Left ventricle myocardium inferior (tissue), 1 donor: ENCODE measurements at regions not wholly inside any gene's neighbourhood (a gene's known extent, or its start where the extent isn't known, plus 50 kb on each side); places are given as distances from the start of the nearest gene placed in this dataset.

Experiments used
- DNase-seq: peaks from one replicate; pipeline ENCODE4 v3.0.0-alpha.2; 2020
- H3K27ac ChIP-seq: fragments of 200-600 bp; replicated peaks from 2 replicates; pipeline ENCODE4 v1.8.0; 2021
- H3K27me3 ChIP-seq: fragments of 200-600 bp; 2 replicates; pipeline ENCODE4 v1.8.0; 2021; ENCODE audit warnings: low read depth
- H3K36me3 ChIP-seq: fragments of 200-600 bp; 2 replicates; pipeline ENCODE4 v1.8.0; 2021
- H3K4me1 ChIP-seq: fragments of 200-600 bp; 2 replicates; pipeline ENCODE4 v1.8.0; 2021
- H3K4me3 ChIP-seq: fragments of 200-600 bp; 2 replicates; pipeline ENCODE4 v1.8.0; 2021; ENCODE audit warnings: mild to moderate bottlenecking, moderate library complexity
- H3K9me3 ChIP-seq: fragments of 200-600 bp; replicated peaks from 2 replicates; pipeline ENCODE4 v1.8.0; 2021
- intact Hi-C: fragments of 100-400 bp; cut with micrococcal nuclease; formaldehyde crosslinking; loops from one replicate; pipeline ENCODE4 v1.11.0; 2022
- TF ChIP-seq, protein P1 (sequence below): fragments of 200-600 bp; IDR thresholded peaks from 2 replicates; pipeline ENCODE4 v1.8.0; 2021; ENCODE audit warnings: antibody characterized with exemption, mild to moderate bottlenecking, borderline replicate concordance
- donor health status: DM: no; HTN: yes; CAD: no; lungs with severe emphysema.

DNA sequence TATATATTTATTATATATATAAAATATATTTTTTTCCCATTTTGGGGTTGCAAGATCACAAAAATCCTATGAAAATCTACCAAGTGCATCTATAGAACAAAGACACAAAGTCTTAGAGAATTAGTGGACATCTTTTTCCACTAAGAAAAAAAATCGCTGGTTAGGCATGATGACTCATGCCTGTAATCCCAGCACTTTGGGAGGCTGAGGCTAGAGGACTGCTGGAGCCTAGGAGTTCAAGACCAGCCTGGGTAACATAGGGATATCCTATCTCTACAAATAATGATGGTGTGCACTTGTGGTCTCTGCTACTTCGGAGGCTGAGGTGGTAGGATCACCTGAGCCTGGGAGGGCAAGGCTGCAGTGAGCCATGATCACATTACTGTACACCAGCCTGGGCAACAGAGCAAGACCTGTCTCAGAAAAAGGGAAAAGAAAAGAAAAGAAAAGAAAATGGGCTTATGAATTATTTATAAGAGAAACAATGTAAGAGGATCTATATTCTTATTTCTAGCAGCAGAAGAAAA, 185.1 kb upstream of the PSMD7 start:
- H3K36me3 ChIP-seq: no peaks in the 10 kb centered on the region
- no peak overlapping the region for H3K27ac ChIP-seq
- H3K27me3 ChIP-seq: no peaks in the 10 kb centered on the region
- intact Hi-C loops: no loop called here
- no peaks in the 10 kb centered on the region for H3K4me1 ChIP-seq
- DNase-seq: no peak
- no peak overlapping the region for H3K4me3 ChIP-seq
- TF ChIP-seq, protein P1, sequence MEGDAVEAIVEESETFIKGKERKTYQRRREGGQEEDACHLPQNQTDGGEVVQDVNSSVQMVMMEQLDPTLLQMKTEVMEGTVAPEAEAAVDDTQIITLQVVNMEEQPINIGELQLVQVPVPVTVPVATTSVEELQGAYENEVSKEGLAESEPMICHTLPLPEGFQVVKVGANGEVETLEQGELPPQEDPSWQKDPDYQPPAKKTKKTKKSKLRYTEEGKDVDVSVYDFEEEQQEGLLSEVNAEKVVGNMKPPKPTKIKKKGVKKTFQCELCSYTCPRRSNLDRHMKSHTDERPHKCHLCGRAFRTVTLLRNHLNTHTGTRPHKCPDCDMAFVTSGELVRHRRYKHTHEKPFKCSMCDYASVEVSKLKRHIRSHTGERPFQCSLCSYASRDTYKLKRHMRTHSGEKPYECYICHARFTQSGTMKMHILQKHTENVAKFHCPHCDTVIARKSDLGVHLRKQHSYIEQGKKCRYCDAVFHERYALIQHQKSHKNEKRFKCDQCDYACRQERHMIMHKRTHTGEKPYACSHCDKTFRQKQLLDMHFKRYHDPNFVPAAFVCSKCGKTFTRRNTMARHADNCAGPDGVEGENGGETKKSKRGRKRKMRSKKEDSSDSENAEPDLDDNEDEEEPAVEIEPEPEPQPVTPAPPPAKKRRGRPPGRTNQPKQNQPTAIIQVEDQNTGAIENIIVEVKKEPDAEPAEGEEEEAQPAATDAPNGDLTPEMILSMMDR: no peak
- H3K9me3 ChIP-seq: no peaks in the 10 kb centered on the region

DNA sequence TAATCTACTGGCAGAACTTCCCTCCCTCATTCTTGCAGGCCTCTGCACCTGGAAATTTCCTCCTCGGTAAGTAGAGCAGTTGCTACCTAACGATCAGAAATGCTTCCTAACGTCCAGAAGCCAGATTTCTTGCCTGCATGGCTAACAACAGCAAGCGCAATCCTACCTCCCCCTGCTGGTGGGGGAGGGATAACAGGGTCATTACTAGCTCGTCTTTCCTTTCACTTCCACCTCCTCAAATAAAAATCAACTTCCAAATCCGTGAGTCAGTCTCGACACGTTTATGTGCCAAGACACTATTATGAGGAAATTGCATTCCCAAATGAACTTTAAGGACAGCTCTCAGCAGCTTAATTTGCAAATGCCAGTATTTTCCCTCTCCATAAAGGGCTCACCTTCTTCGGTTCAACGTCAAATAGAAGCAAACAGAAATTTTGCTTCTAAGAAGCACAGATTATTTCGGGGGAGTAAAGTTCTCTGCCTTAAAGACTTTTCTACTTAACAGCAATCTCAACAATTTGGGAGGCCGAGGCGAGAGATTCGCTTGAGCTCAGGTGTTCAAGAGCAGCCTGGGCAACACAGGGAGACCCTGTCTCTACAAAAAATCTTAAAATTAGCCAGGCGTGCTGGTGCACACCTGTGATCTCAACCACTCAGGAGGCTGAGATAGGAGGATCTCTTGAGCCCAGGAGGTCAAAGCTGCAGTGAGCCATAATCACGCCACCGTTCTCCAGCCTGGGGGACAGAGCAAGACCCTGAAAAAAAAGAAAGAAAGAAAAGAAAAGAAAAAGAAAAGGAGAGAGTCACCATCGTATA, 188.6 kb upstream of the PSMD7 start:
- TF ChIP-seq, protein P1: peak; percentile 56
- Histone ChIP-seq H3K4me3 (no peak overlapping the region), H3K9me3 (no peaks in the 10 kb centered on the region), H3K27ac (no peak overlapping the region), H3K27me3 (no peaks in the 10 kb centered on the region), H3K4me1 (no peaks in the 10 kb centered on the region), H3K36me3 (no peaks in the 10 kb centered on the region)
- DNase-seq: no peak
- intact Hi-C loops: no loop called here

DNA sequence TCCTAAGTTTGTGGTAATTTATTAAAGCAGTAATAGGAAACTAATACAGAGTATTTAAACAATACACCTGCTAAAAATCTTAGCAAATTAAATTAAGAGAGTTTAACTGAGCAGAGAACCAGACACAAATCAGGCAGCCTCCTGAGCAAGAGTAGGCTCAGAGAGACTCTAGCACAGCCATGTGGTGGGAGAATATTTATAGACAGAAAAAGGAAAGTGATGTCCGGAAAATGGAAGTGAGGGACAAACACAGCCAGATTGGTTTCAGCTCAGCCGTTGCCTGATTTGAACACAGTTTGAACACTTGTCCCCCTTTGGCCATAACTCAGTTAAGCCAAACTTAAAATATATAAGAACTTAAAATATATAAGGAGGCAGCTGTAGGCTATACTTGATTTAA, 192.6 kb upstream of the PSMD7 start:
- Histone ChIP-seq H3K4me3 (no peak overlapping the region), H3K36me3 (no peaks in the 10 kb centered on the region), H3K27ac (no peak overlapping the region), H3K27me3 (no peaks in the 10 kb centered on the region), H3K9me3 (no peaks in the 10 kb centered on the region), H3K4me1 (no peaks in the 10 kb centered on the region)
- TF ChIP-seq, protein P1: no peak
- no peak for DNase-seq
- intact Hi-C loops: no loop called here

DNA sequence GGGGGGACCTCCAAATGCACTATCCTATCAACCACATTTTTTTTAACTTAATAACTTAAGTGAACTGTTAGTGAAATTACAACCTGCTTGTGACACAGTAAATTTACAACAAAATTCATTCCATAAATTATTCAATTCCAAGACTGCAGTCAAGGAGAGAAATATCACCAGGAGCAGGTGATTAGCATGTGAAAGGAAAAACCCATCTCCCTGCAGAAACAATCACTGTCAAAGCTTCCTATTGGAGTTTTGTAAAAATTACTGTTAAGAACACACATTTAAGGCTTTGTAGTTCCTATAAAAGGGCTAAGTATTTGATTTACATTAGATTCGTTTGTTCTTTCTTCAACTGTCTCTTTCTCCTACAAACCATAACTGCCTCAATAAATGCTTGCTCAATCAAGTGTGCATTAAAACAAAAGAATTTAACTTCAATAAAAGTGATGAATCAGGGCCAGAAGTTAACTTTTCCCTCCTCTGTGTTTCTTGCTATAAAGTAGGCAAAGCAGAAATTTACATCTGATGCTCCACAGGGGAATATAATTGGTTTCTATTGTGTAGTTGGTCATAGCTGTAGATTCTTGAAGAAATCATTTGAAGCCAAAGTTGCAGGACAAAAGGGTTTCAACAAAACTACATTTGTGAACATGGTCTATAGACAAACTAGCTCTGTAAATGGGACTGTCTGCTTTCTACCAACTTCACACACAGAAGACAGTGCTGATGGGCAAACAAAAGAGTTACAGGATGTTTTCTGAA, 195.1 kb upstream of the PSMD7 start:
- no peaks in the 10 kb centered on the region for H3K36me3 ChIP-seq
- H3K9me3 ChIP-seq: no peaks in the 10 kb centered on the region
- no peaks in the 10 kb centered on the region for H3K4me1 ChIP-seq
- H3K27me3 ChIP-seq: no peaks in the 10 kb centered on the region
- TF ChIP-seq, protein P1: no peak
- DNase-seq: no peak
- intact Hi-C loops: no loop called here
- no peak overlapping the region for H3K27ac ChIP-seq
- H3K4me3 ChIP-seq: no peak overlapping the region

DNA sequence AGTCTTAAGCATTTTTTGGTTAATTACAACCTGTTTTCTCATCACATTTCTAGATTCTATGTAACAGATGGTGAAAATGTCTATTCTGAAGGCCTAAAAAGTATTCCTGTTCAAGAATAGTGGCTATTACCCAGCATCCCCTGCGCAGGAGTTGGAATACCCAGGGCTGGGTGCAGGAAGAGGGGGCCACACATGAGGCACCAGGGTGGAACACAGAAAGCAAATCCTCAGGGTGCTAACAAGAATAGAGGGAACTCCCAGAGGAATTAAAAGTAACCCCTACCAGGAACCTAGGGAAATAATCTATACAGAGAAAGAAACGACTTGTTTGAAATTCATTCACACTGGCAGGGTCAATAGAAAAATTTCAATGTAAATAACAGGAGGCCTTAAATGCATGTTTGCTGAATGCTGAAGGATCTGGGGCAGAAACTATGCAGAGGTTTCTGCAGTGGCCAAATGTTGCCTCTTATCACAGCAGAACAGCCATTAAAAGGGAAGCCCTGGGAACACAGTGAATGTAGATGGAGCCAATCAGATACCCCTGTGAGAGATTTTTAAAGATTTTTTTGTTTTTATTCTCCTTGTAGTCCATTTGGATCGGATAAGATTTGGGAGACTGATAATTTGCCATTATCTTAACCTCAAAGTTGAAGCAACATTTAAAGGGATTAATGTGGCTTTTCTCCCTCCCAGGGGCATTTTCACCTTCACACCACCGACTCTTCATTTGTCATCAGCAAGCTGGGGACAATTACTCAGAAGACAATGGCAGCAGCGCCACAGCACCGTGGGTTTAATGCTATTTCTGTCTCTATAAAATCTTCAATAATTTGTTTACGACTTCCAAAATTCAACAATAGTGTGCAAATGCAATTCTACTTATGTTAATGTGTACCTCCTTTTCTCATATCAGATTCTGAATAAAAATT, 196.0 kb upstream of the PSMD7 start:
- intact Hi-C loops: no loop called here
- no peaks in the 10 kb centered on the region for H3K4me1 ChIP-seq

More for the DNA sequence above, 196.0 kb upstream of the PSMD7 start:
- TF ChIP-seq, protein P1: no peak
- Histone ChIP-seq H3K27ac (no peak overlapping the region), H3K4me3 (no peak overlapping the region), H3K27me3 (no peaks in the 10 kb centered on the region), H3K9me3 (no peaks in the 10 kb centered on the region), H3K36me3 (no peaks in the 10 kb centered on the region)
- no peak for DNase-seq
